Activated CD4-positive, alpha-beta memory T cell treated with anti-CD3 and anti-CD28 coated beads for 36 hours (primary cell): ENCODE measurements at regions not wholly inside any gene's neighbourhood (a gene's known extent, or its start where the extent isn't known, plus 50 kb on each side); places are given as distances from the start of the nearest gene placed in this dataset.

Experiments used
- CTCF ChIA-PET: fragments of 350-600 bp; sonication (Branson Sonifier 250); formaldehyde crosslinking; loops from one replicate; lab custom pipeline; 2021; ENCODE audit warnings: antibody characterized with exemption, inconsistent platforms; lab: Charles Lee
- POLR2A ChIA-PET: fragments of 350-600 bp; sonication (Branson Sonifier 250); formaldehyde crosslinking; loops from one replicate; lab custom pipeline; 2021; ENCODE audit warnings: antibody characterized with exemption; lab: Charles Lee
- DNase-seq: peaks from one replicate; pipeline ENCODE4 v3.0.0-alpha.2; 2020
- H3K27ac Mint-ChIP-seq: one replicate; pipeline ENCODE4 v1.8.0; 2021; ENCODE audit warnings: mixed read lengths
- H3K27me3 Mint-ChIP-seq: one replicate; pipeline ENCODE4 v1.8.0; 2021; ENCODE audit warnings: mixed read lengths
- H3K36me3 Mint-ChIP-seq: one replicate; pipeline ENCODE4 v1.8.0; 2021; ENCODE audit warnings: mixed read lengths
- H3K4me1 Mint-ChIP-seq: one replicate; pipeline ENCODE4 v1.8.0; 2021; ENCODE audit warnings: low read depth, mixed read lengths
- H3K4me3 Mint-ChIP-seq: one replicate; pipeline ENCODE4 v1.8.0; 2021; ENCODE audit warnings: mild to moderate bottlenecking, mixed read lengths
- H3K9me3 Mint-ChIP-seq: one replicate; pipeline ENCODE4 v1.8.0; 2021; ENCODE audit warnings: mixed read lengths
- intact Hi-C: fragments of 100-400 bp; cut with micrococcal nuclease; formaldehyde crosslinking; loops from one replicate; pipeline ENCODE4 v1.15.1; 2023

DNA sequence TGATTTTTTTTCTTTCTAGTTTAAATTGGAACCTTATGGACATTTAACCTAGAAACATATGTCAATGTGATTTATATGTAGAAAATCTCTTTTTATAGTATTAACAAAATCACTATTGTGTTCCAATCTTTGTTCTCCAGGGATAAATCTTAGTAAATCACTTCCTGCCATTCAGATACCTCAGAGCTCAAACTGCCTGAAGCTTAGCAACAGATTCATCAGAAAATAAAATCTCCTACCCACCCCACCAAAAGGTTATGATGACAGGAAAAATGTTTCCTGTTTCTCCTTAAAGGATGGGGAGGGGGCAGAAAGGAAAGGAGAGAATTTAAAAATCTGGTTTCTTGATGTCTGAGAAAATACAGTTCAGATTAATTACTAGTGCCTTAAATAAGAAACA lies 105.0 kb upstream of the TUT7 start:
- Mint-ChIP-seq H3K27ac (no peak overlapping the region), H3K9me3 (no peaks in the 10 kb centered on the region), H3K36me3 (no peaks in the 10 kb centered on the region), H3K27me3 (no peaks in the 10 kb centered on the region), H3K4me3 (no peak overlapping the region), H3K4me1 (no peaks in the 10 kb centered on the region)
- ChIA-PET POLR2A (no interaction called here), CTCF (no interaction called here)
- no peak for DNase-seq
- intact Hi-C loops: no loop called here

DNA sequence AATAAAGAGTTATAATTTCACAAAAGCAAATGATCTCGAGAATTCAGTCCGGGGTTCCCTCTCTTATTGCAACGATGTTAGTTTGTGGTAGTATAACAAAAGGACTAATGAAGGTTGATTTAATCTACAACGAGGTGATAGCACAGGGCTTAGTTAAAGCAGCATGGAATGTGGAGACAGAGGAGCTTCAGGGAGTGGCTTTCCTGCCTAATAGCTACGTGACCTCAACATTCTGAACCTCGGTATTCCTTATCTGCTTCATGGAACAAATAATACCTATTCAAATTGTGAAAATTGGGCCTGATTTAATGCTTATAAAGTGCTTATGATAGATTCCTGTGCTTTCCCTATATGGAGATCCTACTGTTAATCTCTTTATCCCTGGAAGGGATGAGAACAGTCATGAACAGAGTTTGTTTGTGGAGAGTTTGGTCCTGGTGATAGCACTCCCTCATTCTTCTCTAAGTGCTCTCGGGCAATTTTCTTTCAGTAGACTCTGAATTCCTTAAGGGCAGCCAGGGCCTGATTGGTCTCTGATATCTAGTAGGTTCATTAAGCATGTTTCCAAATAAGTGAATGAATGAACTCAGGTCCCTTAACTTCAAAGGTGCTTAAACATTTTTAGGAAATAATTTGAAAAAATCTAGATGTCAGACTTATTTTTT lies 104.1 kb upstream of the TUT7 start:
- Mint-ChIP-seq H3K4me3 (no peak overlapping the region), H3K9me3 (no peaks in the 10 kb centered on the region), H3K27me3 (no peaks in the 10 kb centered on the region), H3K36me3 (no peaks in the 10 kb centered on the region), H3K27ac (no peak overlapping the region), H3K4me1 (no peaks in the 10 kb centered on the region)
- intact Hi-C loops: no loop called here
- CTCF ChIA-PET: no interaction called here
- POLR2A ChIA-PET: no interaction called here
- no peak for DNase-seq

DNA sequence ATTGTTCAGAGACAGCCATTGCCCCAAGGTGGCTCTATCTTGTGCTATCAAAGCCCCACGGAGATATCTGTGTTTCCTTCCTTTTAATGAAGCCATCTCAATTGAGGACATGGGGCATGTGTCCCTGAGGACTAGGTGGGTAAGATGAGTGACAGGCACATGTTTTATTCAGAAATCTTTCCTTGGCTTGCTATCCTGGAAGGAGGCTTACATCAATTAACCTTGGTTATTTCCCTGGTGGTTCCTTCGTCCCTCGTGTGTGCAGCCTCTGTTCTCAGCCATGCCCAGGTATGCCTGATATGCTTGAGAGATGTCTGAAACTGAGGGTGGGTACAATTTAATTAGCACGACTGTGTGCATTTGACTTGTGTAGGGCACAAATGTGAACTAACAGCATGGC lies 102.2 kb upstream of the TUT7 start:
- Mint-ChIP-seq H3K9me3 (peaks cover 2% of the 10 kb centered on the region), H3K27me3 (no peaks in the 10 kb centered on the region), H3K36me3 (no peaks in the 10 kb centered on the region), H3K27ac (no peak overlapping the region), H3K4me3 (no peak overlapping the region), H3K4me1 (no peaks in the 10 kb centered on the region)
- intact Hi-C loops: no loop called here
- POLR2A ChIA-PET: no interaction called here
- no peak for DNase-seq
- CTCF ChIA-PET: no interaction called here

DNA sequence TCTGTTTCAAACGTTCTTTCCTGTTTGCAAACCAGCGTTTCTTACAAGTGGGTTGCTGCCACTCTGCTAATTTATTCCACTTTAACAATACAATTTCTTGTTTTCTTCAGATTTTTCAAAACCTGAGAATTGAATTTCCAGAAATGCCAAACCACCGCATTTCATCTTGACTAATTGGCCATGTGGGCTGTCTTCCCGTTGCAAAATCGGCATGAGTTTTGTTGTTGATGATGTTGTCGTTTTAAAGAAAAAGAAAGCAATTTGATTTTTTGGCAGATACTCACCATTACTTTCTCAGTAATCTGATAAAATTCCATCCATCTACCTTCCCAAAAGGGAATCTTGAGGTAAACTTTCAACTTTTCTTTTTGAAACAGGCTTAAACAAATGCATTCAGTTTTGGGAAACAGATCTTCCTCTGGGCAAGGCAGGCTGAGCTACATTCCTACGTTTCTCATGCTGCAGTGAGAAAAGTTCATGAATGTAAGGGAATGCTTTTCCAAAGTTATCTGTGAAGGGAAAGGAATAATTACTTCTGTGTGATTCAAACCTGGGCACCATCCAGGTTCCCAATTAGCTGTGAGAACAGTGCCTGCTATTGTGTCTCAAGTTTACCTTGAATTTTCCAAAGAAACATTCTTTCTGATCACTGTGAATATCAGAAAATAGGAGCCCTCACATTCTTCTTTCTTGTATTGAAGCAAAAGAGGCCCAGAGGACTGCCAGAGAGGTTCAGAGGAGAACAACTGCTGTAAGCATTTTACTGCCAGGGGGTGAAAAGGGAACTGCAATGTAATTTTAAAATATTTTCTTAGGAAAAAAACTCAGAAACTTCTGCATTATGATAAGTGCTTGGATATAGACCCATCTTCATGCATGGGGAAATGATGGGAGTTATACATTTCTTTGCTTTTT lies 100.7 kb upstream of the TUT7 start:
- Mint-ChIP-seq H3K27ac (no peak overlapping the region), H3K9me3 (peaks cover 2% of the 10 kb centered on the region), H3K27me3 (no peaks in the 10 kb centered on the region), H3K36me3 (no peaks in the 10 kb centered on the region), H3K4me3 (no peak overlapping the region), H3K4me1 (no peaks in the 10 kb centered on the region)
- ChIA-PET CTCF (interaction anchor here (2.2 kb wide), 1 partner anchor 40 kb away, joined by 8 read pairs; no protein-coding TSS in a partner anchor), POLR2A (no interaction called here)
- no peak for DNase-seq
- intact Hi-C loops: no loop called here

DNA sequence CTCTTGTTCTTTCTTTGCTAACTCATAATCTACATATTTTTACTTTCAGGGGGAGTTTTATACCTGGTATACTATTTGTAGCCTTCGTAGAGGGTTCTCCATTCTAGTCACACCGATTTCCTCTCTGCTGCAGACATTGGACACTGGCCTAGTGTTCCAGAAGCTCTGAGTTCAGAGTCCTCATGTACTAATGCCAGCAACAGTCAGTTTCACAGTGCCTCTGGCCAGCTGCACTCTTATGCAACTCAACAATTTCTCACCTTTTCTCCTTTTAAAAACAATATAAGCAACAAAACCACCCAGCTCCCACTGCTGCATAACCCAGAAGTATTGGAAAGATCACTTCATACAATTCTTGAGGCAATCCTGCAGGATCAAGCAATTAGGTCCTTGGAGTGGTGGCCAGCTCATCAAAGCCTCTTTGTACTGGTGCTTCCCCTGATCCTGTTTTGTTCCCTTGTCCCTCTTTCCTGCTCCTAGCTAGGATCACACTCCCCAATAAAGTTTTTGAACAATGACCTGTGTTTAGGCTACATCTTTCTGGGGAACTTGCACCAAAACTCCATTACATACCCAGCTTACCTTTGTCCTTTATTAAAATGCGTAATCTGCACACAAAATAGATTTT lies 98.1 kb upstream of the TUT7 start:
- H3K4me3 Mint-ChIP-seq: no peak overlapping the region
- intact Hi-C loops: no loop called here
- ChIA-PET POLR2A (no interaction called here), CTCF (interaction anchor here (1.2 to 2.2 kb wide), 2 partner anchors 18 to 37 kb away, joined by 3 to 8 read pairs; no protein-coding TSS in a partner anchor)
- peaks cover 2% of the 10 kb centered on the region for H3K9me3 Mint-ChIP-seq
- H3K4me1 Mint-ChIP-seq: no peaks in the 10 kb centered on the region
- H3K27me3 Mint-ChIP-seq: no peaks in the 10 kb centered on the region
- H3K36me3 Mint-ChIP-seq: no peaks in the 10 kb centered on the region
- DNase-seq: no peak
- H3K27ac Mint-ChIP-seq: no peak overlapping the region

DNA sequence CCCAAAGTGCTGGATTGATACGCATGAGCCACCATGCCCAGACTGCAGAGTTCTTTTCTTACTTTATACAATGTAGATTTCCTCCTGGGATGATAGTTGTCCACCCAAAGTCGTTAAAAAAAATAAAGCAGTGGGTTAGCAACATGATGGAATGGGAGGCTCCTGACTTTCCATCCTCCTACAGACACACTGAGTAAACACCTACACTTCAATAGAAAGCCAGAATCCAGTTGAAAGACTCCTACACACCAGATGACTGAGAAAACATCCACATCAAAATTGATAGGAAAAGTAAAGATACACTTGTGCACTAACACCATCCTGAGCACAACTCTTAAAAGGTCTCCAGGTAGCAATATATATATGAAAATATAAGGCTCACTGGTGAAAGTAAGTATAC lies 95.0 kb upstream of the TUT7 start:
- intact Hi-C loops: no loop called here
- Mint-ChIP-seq H3K27ac (no peak overlapping the region), H3K27me3 (peaks cover 7% of the 10 kb centered on the region), H3K4me3 (no peak overlapping the region), H3K9me3 (peaks cover 2% of the 10 kb centered on the region), H3K4me1 (no peaks in the 10 kb centered on the region), H3K36me3 (no peaks in the 10 kb centered on the region)
- ChIA-PET POLR2A (no interaction called here), CTCF (no interaction called here)
- DNase-seq: no peak

DNA sequence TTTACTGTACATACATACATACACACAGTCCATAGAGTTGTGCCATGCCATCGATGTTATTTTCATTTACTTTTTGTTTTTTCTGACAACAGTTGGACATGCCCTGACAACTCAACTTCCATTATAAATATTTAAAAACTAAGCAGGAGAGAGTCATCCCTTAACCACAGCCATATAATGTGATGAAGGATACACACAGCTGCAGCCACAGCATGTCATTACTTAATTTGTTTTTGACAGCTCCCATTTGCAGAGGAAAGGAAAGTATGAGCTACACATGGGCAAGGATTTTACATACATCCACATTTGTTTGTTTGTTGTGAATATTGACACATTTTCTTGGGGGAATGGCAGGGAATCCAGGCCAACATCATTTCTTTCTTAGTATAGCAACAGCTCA lies 91.5 kb upstream of the TUT7 start:
- intact Hi-C loops: no loop called here
- ChIA-PET POLR2A (no interaction called here), CTCF (no interaction called here)
- DNase-seq: no peak
- no peaks in the 10 kb centered on the region for H3K9me3 Mint-ChIP-seq
- H3K27ac Mint-ChIP-seq: no peak overlapping the region
- no peak overlapping the region for H3K4me3 Mint-ChIP-seq
- H3K27me3 Mint-ChIP-seq: peaks cover 13% of the 10 kb centered on the region
- H3K4me1 Mint-ChIP-seq: no peaks in the 10 kb centered on the region
- no peaks in the 10 kb centered on the region for H3K36me3 Mint-ChIP-seq

DNA sequence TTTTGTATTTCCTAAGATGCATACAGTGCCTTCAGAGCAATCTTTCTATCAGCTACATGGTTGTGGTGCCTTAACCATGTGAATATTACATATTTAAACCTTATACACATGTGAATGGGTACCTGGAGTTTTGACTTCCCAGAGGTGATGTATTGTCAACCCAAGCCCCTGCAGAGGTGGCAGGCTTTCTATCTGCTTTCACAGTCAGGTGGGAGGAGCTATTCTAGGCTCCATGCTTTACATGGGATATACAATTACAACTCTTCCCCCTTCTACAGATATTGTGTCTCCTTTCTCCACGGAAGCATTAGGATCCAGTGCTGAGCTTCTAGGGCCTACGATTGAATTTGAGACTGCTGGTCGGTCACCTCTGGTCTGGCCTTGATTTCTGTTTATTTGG lies 89.8 kb upstream of the TUT7 start:
- Mint-ChIP-seq H3K4me3 (no peak overlapping the region), H3K9me3 (no peaks in the 10 kb centered on the region), H3K36me3 (no peaks in the 10 kb centered on the region), H3K27ac (no peak overlapping the region), H3K27me3 (peaks cover 14% of the 10 kb centered on the region), H3K4me1 (no peaks in the 10 kb centered on the region)
- no peak for DNase-seq
- intact Hi-C loops: no loop called here
- CTCF ChIA-PET: interaction anchor here (0.6 kb wide), 2 partner anchors 230 to 1598 kb away, joined by 3 read pairs; no protein-coding TSS in a partner anchor
- POLR2A ChIA-PET: no interaction called here

DNA sequence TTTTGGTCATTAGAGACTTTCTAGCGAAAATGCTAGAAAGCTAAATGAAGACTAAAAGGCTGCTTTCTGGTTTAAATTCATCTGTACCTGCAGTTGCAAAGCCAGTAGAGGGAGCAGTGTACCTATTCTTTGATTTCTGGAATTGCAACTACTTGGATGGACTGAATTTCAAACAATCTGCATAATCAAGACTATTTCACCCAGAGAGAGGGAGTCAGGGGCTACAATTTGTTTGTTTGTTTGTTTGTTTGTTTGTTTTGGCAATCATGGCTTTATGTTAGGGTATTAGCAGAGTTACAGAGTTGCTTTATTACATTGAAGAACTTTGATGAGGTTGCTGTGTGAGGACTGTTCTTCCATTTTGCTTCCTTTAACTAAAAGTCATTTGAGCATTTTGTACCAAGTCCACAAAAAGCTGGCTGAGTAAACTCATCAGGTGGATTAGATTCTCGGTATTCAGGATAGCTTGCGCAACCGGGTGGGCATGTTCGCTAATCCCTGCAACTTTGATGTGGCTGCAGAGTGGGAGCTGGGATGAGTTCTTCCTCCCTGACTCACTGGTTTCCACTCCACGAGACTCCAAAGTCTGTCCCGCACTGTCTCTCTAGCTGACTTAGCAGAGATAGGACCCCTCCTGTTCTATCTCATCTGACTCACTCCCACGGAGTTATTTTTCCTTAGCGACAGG lies 80.0 kb upstream of the TUT7 start:
- H3K4me3 Mint-ChIP-seq: no peak overlapping the region

DNA sequence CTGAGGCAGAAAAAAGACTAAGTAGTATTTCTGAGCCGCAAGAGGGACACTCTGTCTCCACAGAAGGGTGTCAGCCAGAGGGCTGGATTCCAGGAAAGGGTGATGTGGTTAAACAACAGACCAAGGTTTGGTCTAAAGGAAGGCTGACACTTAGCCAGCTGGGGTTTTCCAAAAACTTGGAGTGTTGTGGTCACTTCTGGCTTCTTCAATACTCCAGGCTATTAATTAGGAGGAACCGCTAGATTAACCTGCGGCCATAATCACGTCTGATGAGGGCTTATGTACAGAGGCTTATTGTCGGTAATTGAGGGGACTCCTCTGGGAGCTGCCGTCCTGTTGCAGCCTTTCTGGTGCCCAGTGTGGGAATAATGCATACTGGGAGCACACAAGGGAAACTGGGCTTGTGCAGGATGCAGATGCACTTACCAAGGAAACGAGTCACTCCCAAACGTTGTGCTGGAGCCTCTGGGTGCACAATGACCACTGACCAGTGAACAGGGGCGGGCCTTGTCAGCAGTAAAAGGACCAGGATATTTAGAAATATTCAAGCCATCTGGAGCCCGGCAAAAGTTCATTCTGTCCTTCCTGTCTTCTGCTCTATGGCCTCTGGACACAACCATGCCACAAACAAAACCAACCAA lies 70.2 kb upstream of the TUT7 start:
- intact Hi-C loops: no loop called here
- no peaks in the 10 kb centered on the region for H3K4me1 Mint-ChIP-seq
- H3K27ac Mint-ChIP-seq: no peak overlapping the region
- H3K4me3 Mint-ChIP-seq: no peak overlapping the region
- CTCF ChIA-PET: no interaction called here
- no peak for DNase-seq
- peaks cover 6% of the 10 kb centered on the region for H3K27me3 Mint-ChIP-seq
- H3K9me3 Mint-ChIP-seq: no peaks in the 10 kb centered on the region
- no peaks in the 10 kb centered on the region for H3K36me3 Mint-ChIP-seq
- POLR2A ChIA-PET: no interaction called here

More for the DNA sequence above, 80.0 kb upstream of the TUT7 start:
- H3K9me3 Mint-ChIP-seq: peaks cover 8% of the 10 kb centered on the region
- H3K27me3 Mint-ChIP-seq: peaks cover 8% of the 10 kb centered on the region
- no peak for DNase-seq
- CTCF ChIA-PET: interaction anchor here (0.7 to 3.9 kb wide), 17 partner anchors 9 to 1531 kb away, joined by 3 to 33 read pairs (median 3); no protein-coding TSS in a partner anchor
- H3K36me3 Mint-ChIP-seq: no peaks in the 10 kb centered on the region
- POLR2A ChIA-PET: no interaction called here
- H3K4me1 Mint-ChIP-seq: no peaks in the 10 kb centered on the region
- H3K27ac Mint-ChIP-seq: no peak overlapping the region
- intact Hi-C loops: loop anchor here (1.0 kb wide), 1 partner anchor 890 kb away; no protein-coding TSS in a partner anchor
